MM.1S (cell line): ENCODE measurements at regions not wholly inside any gene's neighbourhood (a gene's known extent, or its start where the extent isn't known, plus 50 kb on each side); places are given as distances from the start of the nearest gene placed in this dataset.

Experiments used
- DNase-seq: peaks from one replicate; pipeline ENCODE4 v3.0.0-alpha.2; 2015
- H2AFZ ChIP-seq: fragments of 300-600 bp; sonication (generic); 2 replicates; pipeline ENCODE4 v1.6.0; 2016; ENCODE audit warnings: antibody characterized with exemption, low read length
- H3F3A ChIP-seq: fragments of 300-600 bp; sonication (generic); 2 replicates; pipeline ENCODE4 v1.6.1; 2016; ENCODE audit warnings: mild to moderate bottlenecking, antibody characterized with exemption, low read length, moderate library complexity, mixed read lengths; ENCODE audit not compliant: insufficient read depth
- H3K27ac ChIP-seq: fragments of 300-600 bp; sonication (generic); 2 replicates; pipeline ENCODE4 v1.5.1; 2016; ENCODE audit warnings: mild to moderate bottlenecking, low read length
- H3K27me3 ChIP-seq: fragments of 300-600 bp; sonication (generic); replicated peaks from 2 replicates; pipeline ENCODE4 v1.6.0; 2016; ENCODE audit warnings: low read length; ENCODE audit not compliant: insufficient read depth
- H3K36me3 ChIP-seq: fragments of 300-600 bp; sonication (generic); replicated peaks from 2 replicates; pipeline ENCODE4 v1.6.1; 2016; ENCODE audit warnings: mild to moderate bottlenecking, low read length, mixed read lengths; ENCODE audit not compliant: insufficient read depth
- H3K4me1 ChIP-seq: fragments of 300-600 bp; sonication (generic); 2 replicates; pipeline ENCODE4 v1.6.1; 2016; ENCODE audit warnings: low read length, mixed read lengths
- H3K4me2 ChIP-seq: fragments of 300-600 bp; sonication (generic); 2 replicates; pipeline ENCODE4 v1.6.0; 2016; ENCODE audit warnings: low read depth, low read length
- H3K4me3 ChIP-seq: fragments of 300-600 bp; sonication (generic); 2 replicates; pipeline ENCODE4 v1.5.1; 2016; ENCODE audit warnings: low read length, mixed read lengths
- H3K79me2 ChIP-seq: fragments of 300-600 bp; sonication (generic); 2 replicates; pipeline ENCODE4 v1.6.1; 2016; ENCODE audit warnings: mixed run types, low read length, mixed read lengths
- H3K9ac ChIP-seq: fragments of 300-600 bp; sonication (generic); 2 replicates; pipeline ENCODE4 v1.6.1; 2016; ENCODE audit warnings: low read length, mixed read lengths
- H3K9me2 ChIP-seq: fragments of 300-600 bp; sonication (generic); replicated peaks from 2 replicates; pipeline ENCODE4 v1.6.1; 2016; ENCODE audit warnings: mild to moderate bottlenecking, low read length, mixed read lengths; ENCODE audit not compliant: insufficient read depth
- H3K9me3 ChIP-seq: fragments of 300-600 bp; sonication (generic); replicated peaks from 2 replicates; pipeline ENCODE4 v1.6.1; 2016; ENCODE audit warnings: mild to moderate bottlenecking, low read length, mixed read lengths; ENCODE audit not compliant: insufficient read depth
- H4K20me1 ChIP-seq: fragments of 300-600 bp; sonication (generic); 2 replicates; pipeline ENCODE4 v1.6.1; 2016; ENCODE audit warnings: mild to moderate bottlenecking, low read length, moderate library complexity, mixed read lengths; ENCODE audit not compliant: insufficient read depth
- EZH2 ChIP-seq: fragments of 300-600 bp; sonication (generic); optimal IDR thresholded peaks from 2 replicates; pipeline ENCODE3; 2017; ENCODE audit warnings: low read depth, mild to moderate bottlenecking, antibody characterized with exemption, low read length, mixed read lengths
- EZH2phosphoT487 ChIP-seq: fragments of 300-600 bp; sonication (generic); IDR thresholded peaks from 2 replicates; pipeline ENCODE4 v1.6.1; 2018; ENCODE audit warnings: antibody characterized with exemption, low read length
- TF ChIP-seq, protein P1 (sequence below): fragments of 300-600 bp; sonication (generic); IDR thresholded peaks from 2 replicates; pipeline ENCODE4 v1.5.1; 2016; ENCODE audit warnings: antibody characterized with exemption, low read length, mixed read lengths

DNA sequence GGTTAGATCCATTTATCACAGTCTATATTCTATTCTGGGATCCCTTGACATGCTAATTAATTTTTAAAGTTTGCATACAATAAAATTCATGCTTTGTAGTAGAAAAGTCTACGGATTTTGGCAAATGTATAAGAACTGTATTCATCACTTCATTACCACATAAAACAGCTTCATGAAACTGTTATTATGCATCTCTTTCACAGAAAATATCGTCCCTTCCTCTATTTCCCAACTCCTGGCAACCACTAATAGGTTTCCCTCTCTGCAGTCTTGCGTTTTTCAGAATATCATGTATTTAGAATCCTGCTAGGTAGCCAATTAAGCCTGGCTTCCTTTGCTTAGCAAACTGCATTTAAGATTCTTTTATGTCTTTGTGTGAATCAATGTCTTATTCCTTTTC lies 441.3 kb upstream of the RGS17 start:
- H4K20me1 ChIP-seq, result no peaks in the 10 kb centered on the region
- H3K27me3 ChIP-seq, result no peaks in the 10 kb centered on the region
- H3K4me1 ChIP-seq, result no peaks in the 10 kb centered on the region
- no peaks in the 10 kb centered on the region for H3K9me3 ChIP-seq
- H3K36me3 ChIP-seq, result no peaks in the 10 kb centered on the region
- H2AFZ ChIP-seq, result no peak overlapping the region
- no peak for DNase-seq
- no peaks in the 10 kb centered on the region for H3K79me2 ChIP-seq
- H3K9ac ChIP-seq, result no peak overlapping the region
- no peak for TF ChIP-seq EZH2
- TF ChIP-seq, protein P1, sequence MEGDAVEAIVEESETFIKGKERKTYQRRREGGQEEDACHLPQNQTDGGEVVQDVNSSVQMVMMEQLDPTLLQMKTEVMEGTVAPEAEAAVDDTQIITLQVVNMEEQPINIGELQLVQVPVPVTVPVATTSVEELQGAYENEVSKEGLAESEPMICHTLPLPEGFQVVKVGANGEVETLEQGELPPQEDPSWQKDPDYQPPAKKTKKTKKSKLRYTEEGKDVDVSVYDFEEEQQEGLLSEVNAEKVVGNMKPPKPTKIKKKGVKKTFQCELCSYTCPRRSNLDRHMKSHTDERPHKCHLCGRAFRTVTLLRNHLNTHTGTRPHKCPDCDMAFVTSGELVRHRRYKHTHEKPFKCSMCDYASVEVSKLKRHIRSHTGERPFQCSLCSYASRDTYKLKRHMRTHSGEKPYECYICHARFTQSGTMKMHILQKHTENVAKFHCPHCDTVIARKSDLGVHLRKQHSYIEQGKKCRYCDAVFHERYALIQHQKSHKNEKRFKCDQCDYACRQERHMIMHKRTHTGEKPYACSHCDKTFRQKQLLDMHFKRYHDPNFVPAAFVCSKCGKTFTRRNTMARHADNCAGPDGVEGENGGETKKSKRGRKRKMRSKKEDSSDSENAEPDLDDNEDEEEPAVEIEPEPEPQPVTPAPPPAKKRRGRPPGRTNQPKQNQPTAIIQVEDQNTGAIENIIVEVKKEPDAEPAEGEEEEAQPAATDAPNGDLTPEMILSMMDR, result no peak
- no peak for TF ChIP-seq EZH2phosphoT487
- no peak overlapping the region for H3K4me2 ChIP-seq
- H3F3A ChIP-seq, result no peaks in the 10 kb centered on the region
- H3K9me2 ChIP-seq, result no peaks in the 10 kb centered on the region
- no peak overlapping the region for H3K4me3 ChIP-seq
- no peak overlapping the region for H3K27ac ChIP-seq

DNA sequence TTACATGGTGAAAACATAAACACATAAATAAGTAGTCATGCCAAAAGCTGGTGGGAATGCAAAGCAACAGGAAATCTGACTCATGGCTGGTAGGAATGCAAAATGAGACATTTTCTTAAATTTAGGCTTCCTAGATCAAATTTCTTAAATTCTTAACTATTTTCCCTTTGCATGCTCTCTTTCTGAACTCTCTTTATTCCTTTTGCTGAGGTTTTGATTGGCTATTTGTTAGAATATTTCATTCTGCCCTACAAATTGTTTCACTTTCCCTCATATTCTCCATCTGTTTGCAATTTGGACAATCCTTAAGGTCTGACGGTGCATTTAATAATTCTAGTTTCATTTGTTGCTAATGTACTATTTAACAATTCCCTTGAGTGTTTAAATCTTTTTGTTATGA lies 437.5 kb upstream of the RGS17 start:
- no peaks in the 10 kb centered on the region for H3K79me2 ChIP-seq
- no peaks in the 10 kb centered on the region for H3K36me3 ChIP-seq
- no peaks in the 10 kb centered on the region for H4K20me1 ChIP-seq
- H3K4me2 ChIP-seq, result no peak overlapping the region
- TF ChIP-seq EZH2phosphoT487 (no peak), EZH2 (no peak)
- TF ChIP-seq, protein P1, result no peak
- no peak overlapping the region for H2AFZ ChIP-seq
- no peaks in the 10 kb centered on the region for H3F3A ChIP-seq
- no peak for DNase-seq
- H3K9me3 ChIP-seq, result no peaks in the 10 kb centered on the region
- no peaks in the 10 kb centered on the region for H3K9me2 ChIP-seq
- H3K27ac ChIP-seq, result no peak overlapping the region
- no peaks in the 10 kb centered on the region for H3K27me3 ChIP-seq
- H3K4me3 ChIP-seq, result no peak overlapping the region
- no peak overlapping the region for H3K9ac ChIP-seq
- no peaks in the 10 kb centered on the region for H3K4me1 ChIP-seq

DNA sequence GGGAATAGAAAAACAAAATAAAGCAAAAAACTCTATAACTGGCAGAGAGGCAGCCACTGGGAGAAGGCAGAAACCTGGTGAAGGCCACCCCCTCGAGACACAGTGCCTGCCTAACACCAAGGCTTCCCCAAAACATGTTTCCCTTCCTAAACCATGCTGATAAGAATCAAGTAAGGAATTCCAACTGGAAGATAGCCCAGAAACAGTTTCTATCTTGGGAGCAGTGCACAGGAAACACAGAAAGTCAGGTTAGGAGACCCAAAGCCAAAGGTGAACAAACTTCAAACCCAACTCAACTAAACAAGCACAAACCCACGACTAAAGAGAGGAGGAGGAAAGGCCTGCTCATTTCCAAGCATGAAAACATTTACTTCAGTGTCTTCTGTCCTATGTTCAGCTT lies 433.7 kb upstream of the RGS17 start:
- H3K9me2 ChIP-seq, result no peaks in the 10 kb centered on the region
- DNase-seq, result no peak
- no peaks in the 10 kb centered on the region for H3K9me3 ChIP-seq
- no peaks in the 10 kb centered on the region for H3K36me3 ChIP-seq
- H3K4me2 ChIP-seq, result no peak overlapping the region
- H3F3A ChIP-seq, result no peaks in the 10 kb centered on the region
- no peak overlapping the region for H3K27ac ChIP-seq
- no peaks in the 10 kb centered on the region for H4K20me1 ChIP-seq
- no peaks in the 10 kb centered on the region for H3K4me1 ChIP-seq
- TF ChIP-seq EZH2 (no peak), EZH2phosphoT487 (no peak)
- TF ChIP-seq, protein P1, result no peak
- no peaks in the 10 kb centered on the region for H3K79me2 ChIP-seq
- H3K4me3 ChIP-seq, result no peak overlapping the region
- H2AFZ ChIP-seq, result no peak overlapping the region
- H3K27me3 ChIP-seq, result no peaks in the 10 kb centered on the region
- H3K9ac ChIP-seq, result no peak overlapping the region

DNA sequence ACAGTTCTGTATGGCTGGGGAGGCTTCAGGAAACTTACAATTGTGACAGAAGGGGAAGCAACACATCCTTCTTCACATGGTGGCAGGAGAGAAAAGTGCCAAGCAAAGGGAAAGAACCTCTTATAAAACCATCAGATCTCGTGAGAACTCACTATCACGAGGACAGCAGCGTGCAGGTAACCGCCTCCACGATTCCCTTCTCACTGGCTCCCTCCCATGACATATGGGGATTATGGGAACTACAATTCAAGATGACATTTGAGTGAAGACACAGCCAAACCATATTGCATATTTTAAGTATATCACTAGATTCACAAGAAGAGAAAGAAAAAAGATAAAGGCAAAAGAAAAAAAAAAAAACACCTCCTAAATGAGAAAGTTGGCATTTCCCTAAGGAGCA lies 431.9 kb upstream of the RGS17 start:
- Histone ChIP-seq H3K79me2 (no peaks in the 10 kb centered on the region), H3K4me2 (no peak overlapping the region), H3K9ac (no peak overlapping the region), H3K9me3 (no peaks in the 10 kb centered on the region), H4K20me1 (no peaks in the 10 kb centered on the region), H3F3A (no peaks in the 10 kb centered on the region), H3K27ac (no peak overlapping the region), H3K4me3 (no peak overlapping the region), H3K27me3 (no peaks in the 10 kb centered on the region), H3K4me1 (no peaks in the 10 kb centered on the region), H3K9me2 (no peaks in the 10 kb centered on the region), H3K36me3 (no peaks in the 10 kb centered on the region), H2AFZ (no peak overlapping the region)
- TF ChIP-seq EZH2phosphoT487 (no peak), EZH2 (no peak)
- TF ChIP-seq, protein P1, result no peak
- no peak for DNase-seq
